NCI-H82 treated with DMSO at 0.1 percent for 48 hours (cell line): ENCODE measurements at regions not wholly inside any gene's neighbourhood (a gene's known extent, or its start where the extent isn't known, plus 50 kb on each side); places are given as distances from the start of the nearest gene placed in this dataset.

Source experiments
- DNase-seq: peaks from one replicate; lab custom pipeline; 2025; ENCODE audit not compliant: unreplicated experiment; lab: John Stamatoyannopoulos, UW

GRCh38 chr4:178258603-178259002 is 816.4 kb upstream of the AGA start:
- DNase-seq: no peak

GRCh38 chr4:178259566-178259965 is 817.3 kb upstream of the AGA start:
- no peak for DNase-seq

- DNase-seq: no peak
Measured at GRCh38 chr4:178264001-178264400, 821.8 kb upstream of the AGA start.

- no peak for DNase-seq
Measured at GRCh38 chr4:178271386-178271785, 829.1 kb upstream of the AGA start.

GRCh38 chr4:178273168-178273567 is 830.9 kb upstream of the AGA start:
- no peak for DNase-seq

- no peak for DNase-seq
Measured at GRCh38 chr4:178275671-178276360, 833.6 kb upstream of the AGA start.

GRCh38 chr4:178280362-178280761 is 838.1 kb upstream of the AGA start:
- no peak for DNase-seq

GRCh38 chr4:178288462-178288861 is 846.2 kb upstream of the AGA start:
- no peak for DNase-seq

- no peak for DNase-seq
Measured at GRCh38 chr4:178293601-178294000, 851.4 kb upstream of the AGA start.

GRCh38 chr4:178296669-178297068 is 854.4 kb upstream of the AGA start:
- no peak for DNase-seq

- no peak for DNase-seq
Measured at GRCh38 chr4:178306565-178306964, 864.3 kb upstream of the AGA start.

GRCh38 chr4:178309890-178310289 is 867.7 kb upstream of the AGA start:
- no peak for DNase-seq

GRCh38 chr4:178311997-178312396 is 869.8 kb upstream of the AGA start:
- no peak for DNase-seq

GRCh38 chr4:178314287-178314686 is 872.0 kb upstream of the AGA start:
- no peak for DNase-seq

GRCh38 chr4:178316211-178316610 is 874.0 kb upstream of the AGA start:
- DNase-seq: no peak

GRCh38 chr4:178320003-178320402 is 877.8 kb upstream of the AGA start:
- no peak for DNase-seq

GRCh38 chr4:178322524-178323183 is 880.4 kb upstream of the AGA start:
- DNase-seq: no peak

- DNase-seq: no peak
Measured at GRCh38 chr4:178329226-178329872, 887.1 kb upstream of the AGA start.

- DNase-seq: no peak
Measured at GRCh38 chr4:178333355-178333754, 891.1 kb upstream of the AGA start.

- no peak for DNase-seq
Measured at GRCh38 chr4:178339769-178340168, 897.5 kb upstream of the AGA start.

- no peak for DNase-seq
Measured at GRCh38 chr4:178340468-178340867, 898.2 kb upstream of the AGA start.

GRCh38 chr4:178344096-178344495 is 901.9 kb upstream of the AGA start:
- DNase-seq: no peak
